HCT116 (cell line): ENCODE measurements at regions not wholly inside any gene's neighbourhood (a gene's known extent, or its start where the extent isn't known, plus 50 kb on each side); places are given as distances from the start of the nearest gene placed in this dataset.

Experiments
- ATAC-seq: fragments of 200-7000 bp; cut with Tn5 transposase; 2 replicates; pipeline ENCODE4 v1.9.1; 2020; ENCODE audit warnings: mild to moderate bottlenecking, moderate library complexity
- BruUV-seq: library from RNA; stranded (reverse); fragments of 400-500 nt; replicated peaks from 2 replicates; lab custom pipeline; 2021; lab: Mats Ljungman, UMichigan
- CTCF ChIA-PET: fragments of 300-600 bp; sonication (Branson Sonifier 250); formaldehyde crosslinking; loops from one replicate; lab custom pipeline; 2021; ENCODE audit warnings: antibody characterized with exemption; lab: Charles Lee
- POLR2A ChIA-PET: fragments of 300-600, 350-600 bp; sonication (Branson Sonifier 250); formaldehyde crosslinking; loops from one replicate; lab custom pipeline; 2021; ENCODE audit warnings: antibody characterized with exemption; lab: Charles Lee
- RAD21 ChIA-PET, 2 experiments: fragments of 300-600 bp; sonication (Branson Sonifier 250); formaldehyde crosslinking; loops; one replicate each; lab custom pipeline; 2023; ENCODE audit warnings: low total read pairs in 2 of 2; ENCODE audit not compliant: uncharacterized antibody in 2 of 2, unreplicated experiment in 2 of 2, low non-redundant PET in 1 of 2; lab: Charles Lee
- DNase-seq: peaks from one replicate; pipeline ENCODE4 v3.0.0-alpha.2; 2010; ENCODE audit warnings: low read depth, low spot score
- H2AFZ ChIP-seq: fragments of 200-600 bp; shearing (Covaris generic), sonication (generic); 2 replicates; pipeline ENCODE4 v1.6.1; 2017; ENCODE audit warnings: low read depth, mixed run types, mixed read lengths, antibody characterized with exemption, low read length; ENCODE audit not compliant: poor library complexity, severe bottlenecking
- H3K27ac ChIP-seq: 2 replicates; pipeline ENCODE4 v1.5.1; 2012; ENCODE audit warnings: low read depth, low read length
- H3K27me3 ChIP-seq: fragments of 200-600 bp; sonication (generic); 2 replicates; pipeline ENCODE4 v1.6.1; 2016; ENCODE audit warnings: mixed run types, low read length, mixed read lengths; ENCODE audit not compliant: insufficient read depth
- H3K36me3 ChIP-seq, 2 experiments: fragments of 200-500 bp in 1 of 2; fragments of 200-600 bp in 1 of 2; sonication (Bioruptor generic) in 1 of 2; sonication (generic) in 1 of 2; 2 replicates each; pipeline versions ENCODE4 v1.5.1 to v1.6.1; 2014 to 2016; ENCODE audit warnings: low read length in 2 of 2, inconsistent platforms in 1 of 2, mixed read lengths in 1 of 2, mixed run types in 1 of 2; ENCODE audit not compliant: insufficient read depth in 2 of 2, control insufficient read depth in 1 of 2
- H3K4me1 ChIP-seq, 2 experiments: fragments of 200-600 bp in 1 of 2; sonication (generic) in 1 of 2; 2 replicates each; pipeline versions ENCODE4 v1.5.1 to v1.6.1; 2012 to 2017; ENCODE audit warnings: low read length in 2 of 2, inconsistent platforms in 1 of 2, mild to moderate bottlenecking in 1 of 2, mixed read lengths in 1 of 2, mixed run types in 1 of 2, moderate library complexity in 1 of 2; ENCODE audit not compliant: insufficient read depth in 2 of 2, control insufficient read depth in 1 of 2
- H3K4me2 ChIP-seq: fragments of 200-600 bp; sonication (generic); 2 replicates; pipeline ENCODE4 v1.6.1; 2017; ENCODE audit warnings: mixed run types, low read length, mixed read lengths
- H3K4me3 ChIP-seq, 2 experiments: fragments of 200-600 bp in 1 of 2; sonication (generic) in 1 of 2; replicated peaks in 1 of 2; 2 replicates each; pipeline ENCODE4 v1.5.1; 2011 to 2016; ENCODE audit warnings: low read length in 2 of 2, control low read depth in 1 of 2, low read depth in 1 of 2, mild to moderate bottlenecking in 1 of 2, mixed read lengths in 1 of 2, mixed run types in 1 of 2
- H3K79me2 ChIP-seq: fragments of 200-600 bp; sonication (generic); 2 replicates; pipeline ENCODE4 v1.6.1; 2017; ENCODE audit warnings: mild to moderate bottlenecking, mixed run types, low read length, moderate library complexity, mixed read lengths; ENCODE audit not compliant: insufficient read depth
- H3K9ac ChIP-seq: fragments of 200-600 bp; sonication (generic); 2 replicates; pipeline ENCODE4 v1.6.1; 2016; ENCODE audit warnings: low read length, mixed read lengths
- H3K9me2 ChIP-seq: fragments of 200-600 bp; sonication (generic), shearing (Covaris generic); 2 replicates; pipeline ENCODE4 v1.6.1; 2017; ENCODE audit warnings: mixed run types, mild to moderate bottlenecking, moderate library complexity; ENCODE audit not compliant: insufficient read depth
- H3K9me3 ChIP-seq, 2 experiments: fragments of 200-500 bp in 1 of 2; fragments of 200-600 bp in 1 of 2; sonication (Bioruptor generic) in 1 of 2; sonication (generic) in 1 of 2; 2 replicates each; pipeline ENCODE4 v1.6.1; 2014 to 2017; ENCODE audit warnings: low read length in 2 of 2, mixed read lengths in 2 of 2, inconsistent platforms in 1 of 2, low read depth in 1 of 2, mild to moderate bottlenecking in 1 of 2, mixed run types in 1 of 2, moderate library complexity in 1 of 2; ENCODE audit not compliant: control insufficient read depth in 1 of 2, insufficient read depth in 1 of 2
- H4K20me1 ChIP-seq: fragments of 200-600 bp; sonication (generic), shearing (Covaris generic); 2 replicates; pipeline ENCODE4 v1.6.1; 2017; ENCODE audit warnings: mixed run types, mild to moderate bottlenecking, moderate library complexity; ENCODE audit not compliant: insufficient read depth
- CBX3 ChIP-seq: IDR thresholded peaks from 2 replicates; pipeline ENCODE4 v1.6.1; 2012; ENCODE audit warnings: low read depth
- EZH2phosphoT487 ChIP-seq: fragments of 200-600 bp; IDR thresholded peaks from 2 replicates; pipeline ENCODE4 v1.6.1; 2018; ENCODE audit warnings: antibody characterized with exemption, borderline replicate concordance
- FOSL1 ChIP-seq: IDR thresholded peaks from 2 replicates; pipeline ENCODE4 v1.6.1; 2012; ENCODE audit warnings: low read depth
- JUND ChIP-seq: IDR thresholded peaks from 2 replicates; pipeline ENCODE4 v1.6.1; 2012
- POLR2A ChIP-seq: IDR thresholded peaks from 2 replicates; pipeline ENCODE4 v1.7.0; 2011; ENCODE audit warnings: borderline replicate concordance; ENCODE audit not compliant: insufficient read depth, insufficient read length; ENCODE audit errors: extremely low read depth
- POLR2AphosphoS5 ChIP-seq: IDR thresholded peaks from 2 replicates; pipeline ENCODE4 v1.6.1; 2011; ENCODE audit warnings: mild to moderate bottlenecking, low read depth, low read length, moderate library complexity
- RAD21 ChIP-seq: IDR thresholded peaks from 2 replicates; pipeline ENCODE4 v1.6.1; 2012; ENCODE audit warnings: low read depth, mild to moderate bottlenecking
- SP1 ChIP-seq: IDR thresholded peaks from 2 replicates; pipeline ENCODE4 v1.6.1; 2012; ENCODE audit warnings: low read depth
- TCF7L2 ChIP-seq: IDR thresholded peaks from 2 replicates; pipeline ENCODE4 v1.7.0; 2011; ENCODE audit warnings: borderline replicate concordance, inconsistent platforms; ENCODE audit not compliant: insufficient read depth, insufficient read length; ENCODE audit errors: extremely low read depth
- YY1 ChIP-seq: IDR thresholded peaks from 2 replicates; pipeline ENCODE4 v1.6.1; 2011; ENCODE audit warnings: low read length, low read depth, moderate library complexity, mild to moderate bottlenecking; ENCODE audit not compliant: insufficient replicate concordance; ENCODE audit errors: extremely low read depth
- ZFX ChIP-seq: fragments of 450-650 bp; IDR thresholded peaks from 2 replicates; pipeline ENCODE4 v1.6.1; 2017
- intact Hi-C: fragments of 100-400 bp; cut with micrococcal nuclease; formaldehyde crosslinking; loops from 2 replicates; pipeline ENCODE4 v1.10.0; 2022
- TF ChIP-seq, protein P1 (sequence below): IDR thresholded peaks from 2 replicates; pipeline ENCODE4 v1.6.1; 2011; ENCODE audit warnings: mild to moderate bottlenecking, low read length, moderate library complexity; ENCODE audit not compliant: insufficient replicate concordance; ENCODE audit errors: extremely low read depth
- TF ChIP-seq, protein P2 (sequence below): IDR thresholded peaks from 2 replicates; pipeline ENCODE4 v1.6.1; 2012

DNA sequence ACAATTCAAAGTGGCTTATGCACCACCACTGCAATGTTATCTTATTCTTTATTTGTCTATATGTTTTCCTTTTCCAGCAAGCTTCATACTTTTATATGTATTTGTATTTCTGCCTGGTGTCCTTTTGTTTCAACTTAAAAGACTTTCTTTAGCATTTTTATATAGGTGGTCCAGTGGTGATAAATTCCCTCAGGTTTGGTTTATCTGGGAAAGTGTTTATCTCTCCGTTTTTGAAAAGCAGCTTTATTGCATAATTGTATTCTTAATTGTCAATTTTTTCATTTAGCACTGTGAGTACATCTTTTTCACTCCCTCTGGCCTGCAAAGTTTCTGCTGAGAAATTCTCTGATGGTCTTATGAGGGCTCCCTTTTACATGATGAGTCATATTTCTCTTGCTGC lies 479.0 kb upstream of the GRID2 start:
- no peak overlapping the region for H3K9ac ChIP-seq
- no peaks in the 10 kb centered on the region for H3K9me3 ChIP-seq
- no peaks in the 10 kb centered on the region for H3K27me3 ChIP-seq
- no peaks in the 10 kb centered on the region for H3K79me2 ChIP-seq
- ChIA-PET CTCF (no interaction called here), POLR2A (no interaction called here), RAD21 (no interaction called here)
- H3K4me2 ChIP-seq = no peak overlapping the region
- TF ChIP-seq, protein P1, sequence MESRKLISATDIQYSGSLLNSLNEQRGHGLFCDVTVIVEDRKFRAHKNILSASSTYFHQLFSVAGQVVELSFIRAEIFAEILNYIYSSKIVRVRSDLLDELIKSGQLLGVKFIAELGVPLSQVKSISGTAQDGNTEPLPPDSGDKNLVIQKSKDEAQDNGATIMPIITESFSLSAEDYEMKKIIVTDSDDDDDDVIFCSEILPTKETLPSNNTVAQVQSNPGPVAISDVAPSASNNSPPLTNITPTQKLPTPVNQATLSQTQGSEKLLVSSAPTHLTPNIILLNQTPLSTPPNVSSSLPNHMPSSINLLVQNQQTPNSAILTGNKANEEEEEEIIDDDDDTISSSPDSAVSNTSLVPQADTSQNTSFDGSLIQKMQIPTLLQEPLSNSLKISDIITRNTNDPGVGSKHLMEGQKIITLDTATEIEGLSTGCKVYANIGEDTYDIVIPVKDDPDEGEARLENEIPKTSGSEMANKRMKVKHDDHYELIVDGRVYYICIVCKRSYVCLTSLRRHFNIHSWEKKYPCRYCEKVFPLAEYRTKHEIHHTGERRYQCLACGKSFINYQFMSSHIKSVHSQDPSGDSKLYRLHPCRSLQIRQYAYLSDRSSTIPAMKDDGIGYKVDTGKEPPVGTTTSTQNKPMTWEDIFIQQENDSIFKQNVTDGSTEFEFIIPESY = no peak
- TF ChIP-seq TCF7L2 (no peak), POLR2AphosphoS5 (no peak), SP1 (no peak), RAD21 (no peak), CBX3 (no peak), ZFX (no peak), EZH2phosphoT487 (no peak), FOSL1 (no peak), YY1 (no peak), JUND (no peak), POLR2A (no peak)
- TF ChIP-seq, protein P2, sequence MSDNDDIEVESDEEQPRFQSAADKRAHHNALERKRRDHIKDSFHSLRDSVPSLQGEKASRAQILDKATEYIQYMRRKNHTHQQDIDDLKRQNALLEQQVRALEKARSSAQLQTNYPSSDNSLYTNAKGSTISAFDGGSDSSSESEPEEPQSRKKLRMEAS = no peak
- H4K20me1 ChIP-seq = no peaks in the 10 kb centered on the region; the same call in 1 of the 2 replicates
- H3K9me2 ChIP-seq = no peaks in the 10 kb centered on the region
- no peak for DNase-seq
- H3K4me3 ChIP-seq = no peak overlapping the region
- no peak for ATAC-seq
- H3K4me1 ChIP-seq = peaks cover 0 to 13% of the 10 kb centered on the region in 2 experiments; a peak in 2 of 4 replicates
- H3K36me3 ChIP-seq = no peaks in the 10 kb centered on the region
- BruUV-seq = no TSS peak
- H2AFZ ChIP-seq = no peak overlapping the region
- intact Hi-C loops = no loop called here
- H3K27ac ChIP-seq = no peak overlapping the region
